ENCODE measurements at regions not wholly inside any gene's neighbourhood (a gene's known extent, or its start where the extent isn't known, plus 50 kb on each side); places are given as distances from the start of the nearest gene placed in this dataset.

DNA sequence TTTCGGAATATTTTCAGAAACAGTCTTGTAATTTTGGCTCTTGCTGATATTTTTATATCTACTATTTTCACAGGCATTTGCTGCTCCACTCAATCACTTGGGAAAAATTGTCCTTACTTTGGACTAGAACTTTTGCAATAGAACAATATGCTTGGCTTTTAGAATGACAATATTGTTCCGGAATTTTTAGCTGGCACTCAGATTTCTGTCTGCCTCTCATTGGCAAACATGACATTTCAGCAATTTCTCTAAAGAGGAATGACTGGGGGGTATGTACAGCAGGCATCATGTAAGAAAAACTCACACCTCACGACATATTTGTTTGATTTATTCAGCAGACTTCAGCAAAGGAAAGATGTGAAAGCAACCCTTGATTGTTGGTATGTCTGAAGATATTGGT is 243.6 kb upstream of the GPRIN3 start:
- no peak for DNase-seq (ENCODE audit: low read depth)

DNA sequence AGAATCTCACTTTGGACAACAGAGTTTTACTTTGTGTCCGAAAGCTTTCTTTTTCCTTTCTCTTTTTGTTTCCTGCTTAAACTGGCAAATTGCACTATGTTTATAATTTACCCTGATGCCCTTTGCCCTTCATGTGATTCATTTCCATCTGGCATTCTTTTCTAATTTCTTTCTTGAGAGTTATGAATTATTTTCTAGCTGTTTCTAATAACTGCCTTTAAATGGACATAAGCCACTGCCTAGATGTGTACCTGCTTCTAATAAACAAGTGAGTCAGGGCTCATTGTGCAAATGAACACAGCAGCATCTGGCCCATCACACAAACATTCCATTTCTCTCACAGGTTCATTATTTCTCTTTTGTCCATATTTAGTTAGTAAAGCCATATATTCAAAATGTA is 242.3 kb upstream of the GPRIN3 start:
- DNase-seq (ENCODE audit: low read depth) = no peak

DNA sequence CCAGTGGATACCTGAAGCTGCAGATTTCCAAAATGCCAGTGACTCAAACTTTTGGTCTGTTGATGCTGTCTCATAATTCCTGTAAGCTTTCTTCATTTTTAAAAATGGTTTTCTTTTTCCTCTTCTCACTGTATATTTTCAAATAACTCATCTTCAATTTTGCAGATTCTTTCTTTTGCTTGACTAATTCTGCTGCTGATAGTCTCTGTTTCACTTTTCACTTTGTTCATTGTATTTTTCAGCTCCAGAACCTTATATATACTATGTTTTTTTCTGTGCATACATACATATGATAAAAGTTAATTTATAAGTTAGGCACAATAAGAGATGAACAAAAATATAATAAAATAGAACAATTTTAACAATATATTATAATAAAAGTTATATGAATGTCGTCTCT is 237.7 kb upstream of the GPRIN3 start:
- no peak for DNase-seq (ENCODE audit: low read depth)

DNA sequence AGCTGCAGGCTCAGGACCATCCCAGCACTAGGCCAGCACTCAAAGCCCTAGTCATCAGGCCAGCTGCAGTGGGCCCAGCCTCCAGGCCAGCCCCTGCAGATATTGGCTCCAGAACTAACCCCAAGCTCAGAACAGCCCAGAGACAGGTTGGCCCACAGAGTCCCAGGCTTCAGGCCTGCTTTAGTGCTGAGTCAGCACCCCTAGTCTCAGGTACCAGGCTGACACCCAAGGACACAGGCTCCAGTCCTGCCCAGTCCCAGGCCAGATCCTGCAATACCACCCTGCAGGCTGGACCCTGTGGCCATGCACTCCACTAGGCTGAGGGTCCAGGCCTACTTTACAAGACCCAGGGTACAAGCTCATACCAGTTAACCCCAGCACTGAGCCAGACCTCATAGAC is 234.4 kb upstream of the GPRIN3 start:
- no peak for DNase-seq (ENCODE audit: low read depth)

DNA sequence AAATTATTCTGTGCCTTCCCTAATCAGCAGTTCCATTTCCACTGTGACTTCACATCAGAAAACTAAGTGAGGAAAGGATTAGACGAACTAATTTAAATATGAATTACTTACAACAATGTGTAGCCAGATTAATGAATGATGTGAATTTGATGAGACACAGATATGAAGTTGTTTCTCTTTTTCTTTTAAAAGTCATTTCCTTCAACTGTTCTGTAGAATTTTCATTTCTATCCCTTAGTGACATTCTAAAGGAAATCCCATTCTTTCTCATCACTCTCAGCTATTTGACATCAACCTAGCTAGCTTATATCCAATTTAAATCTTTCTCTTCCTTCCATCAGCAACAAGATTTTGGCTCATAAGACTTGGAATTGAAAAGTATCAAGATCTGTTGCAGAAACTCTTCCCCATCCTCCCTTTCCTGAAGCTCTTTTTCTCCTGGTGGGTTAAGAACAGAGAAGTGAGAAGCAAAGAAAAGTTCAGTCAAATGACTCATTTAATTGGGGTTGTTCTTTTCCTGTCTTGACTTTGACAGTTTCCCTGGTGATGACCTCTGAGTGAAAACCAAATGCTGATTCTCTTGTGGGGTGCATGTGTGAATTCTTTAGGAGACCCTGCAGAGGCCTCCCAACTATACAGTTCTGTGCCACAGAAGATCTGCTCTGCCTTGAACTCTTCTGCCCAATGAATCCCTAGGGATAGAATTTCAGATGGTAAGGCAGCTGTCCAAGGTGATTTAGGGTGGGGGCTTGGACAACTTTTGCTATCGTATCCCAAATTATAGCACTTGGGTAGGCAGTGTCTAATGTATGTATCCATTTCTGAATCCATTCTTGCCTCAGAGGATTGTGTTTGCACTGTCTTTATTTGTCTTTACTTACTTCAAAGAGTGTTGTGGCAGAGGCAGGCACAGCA is 232.5 kb upstream of the GPRIN3 start:
- DNase-seq (ENCODE audit: low read depth) = no peak

DNA sequence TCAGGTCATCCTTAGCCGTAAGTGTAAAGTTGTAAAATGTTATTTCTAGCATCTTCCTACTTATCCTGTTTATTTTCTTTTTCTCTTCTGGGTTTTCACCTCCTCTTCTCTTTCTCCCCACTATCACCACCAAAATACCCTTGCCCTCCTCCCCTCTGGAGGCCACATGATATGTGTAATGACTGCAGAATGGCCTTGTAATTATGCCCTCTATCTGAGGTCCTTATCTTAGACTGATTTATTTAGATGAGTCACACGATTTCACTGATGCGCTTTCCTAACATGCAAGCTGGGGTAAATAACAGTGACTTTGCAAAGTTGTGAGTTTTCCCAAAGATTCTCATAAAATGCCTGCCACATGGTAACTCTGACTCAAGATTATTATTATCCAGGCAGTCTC is 231.8 kb upstream of the GPRIN3 start:
- peak; percentile 42 for DNase-seq (ENCODE audit: low read depth)

DNA sequence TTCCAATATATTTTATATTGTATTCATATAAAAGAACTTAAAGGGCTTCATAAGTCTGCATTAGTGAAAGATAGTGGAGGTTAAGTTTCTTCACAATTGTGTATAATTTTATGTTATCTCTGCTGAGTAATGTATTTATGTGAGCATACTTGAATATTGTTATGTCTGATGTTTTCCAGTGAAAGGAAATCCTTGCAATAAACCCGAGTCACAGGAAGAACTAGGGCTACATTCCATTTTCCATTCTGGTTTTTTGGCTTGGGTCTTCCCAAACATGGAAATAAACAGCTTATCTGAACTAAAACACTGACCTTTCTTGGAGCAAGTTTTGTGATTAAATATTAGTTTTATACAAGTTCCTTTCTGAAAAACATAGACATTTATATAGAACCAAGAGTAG is 231.3 kb upstream of the GPRIN3 start:
- no peak for DNase-seq (ENCODE audit: low read depth)

DNA sequence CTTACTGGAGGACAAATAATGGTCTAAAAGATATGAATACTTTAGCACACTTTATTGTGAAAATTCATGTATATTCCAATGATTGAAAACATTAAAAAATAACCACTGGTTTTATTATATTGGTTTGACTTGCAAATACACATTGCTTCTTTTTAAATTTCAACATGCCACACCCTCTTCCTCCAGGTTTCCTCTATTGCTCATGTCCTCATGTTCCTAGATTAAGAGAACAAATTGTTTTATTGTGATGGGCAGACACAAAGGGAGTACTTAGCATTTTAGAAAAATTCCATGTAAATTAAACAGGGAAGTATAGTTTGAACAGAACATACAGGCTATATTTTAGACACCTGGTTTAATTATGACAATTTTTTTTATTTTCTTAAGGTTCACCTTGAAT is 230.6 kb upstream of the GPRIN3 start:
- no peak for DNase-seq (ENCODE audit: low read depth)

DNA sequence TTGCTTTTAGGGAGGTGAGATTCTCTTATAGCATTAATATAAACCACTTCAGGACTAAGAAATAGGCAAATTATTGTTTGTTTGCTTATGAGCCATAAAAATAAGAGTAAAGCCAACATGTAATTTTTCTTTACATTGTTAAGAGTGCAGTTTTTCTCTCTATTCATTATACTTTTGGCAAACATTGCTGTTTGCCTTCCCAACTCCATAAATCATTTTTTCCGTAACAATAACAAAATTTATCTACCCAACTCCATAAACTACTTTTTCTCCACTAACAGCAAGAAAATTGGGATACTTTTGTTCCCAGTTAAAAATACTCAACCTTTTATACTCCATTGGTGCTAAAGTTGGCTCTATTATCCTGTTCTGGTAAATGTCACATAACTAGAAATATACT is 229.7 kb upstream of the GPRIN3 start:
- DNase-seq (ENCODE audit: low read depth) = no peak

DNA sequence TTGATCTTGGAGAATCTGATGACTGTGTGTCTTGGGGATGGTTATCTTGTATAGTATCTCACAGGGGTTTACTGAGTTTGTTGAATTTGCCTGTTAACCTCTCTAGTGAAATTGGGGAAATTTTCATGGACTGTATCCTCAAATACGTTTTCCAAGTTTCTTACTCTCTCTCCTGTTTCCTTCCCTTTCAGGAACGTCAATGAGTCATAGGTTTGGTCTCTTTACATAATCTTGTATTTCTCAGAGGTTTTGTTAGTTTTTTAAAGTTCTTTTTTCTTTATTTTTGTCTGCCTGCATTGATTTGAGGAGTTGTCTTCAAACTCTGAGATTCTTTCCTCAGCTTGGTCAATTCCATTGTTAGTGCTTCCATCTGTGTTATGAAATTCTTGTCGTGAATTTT is 227.7 kb upstream of the GPRIN3 start:
- no peak for DNase-seq (ENCODE audit: low read depth)

DNA sequence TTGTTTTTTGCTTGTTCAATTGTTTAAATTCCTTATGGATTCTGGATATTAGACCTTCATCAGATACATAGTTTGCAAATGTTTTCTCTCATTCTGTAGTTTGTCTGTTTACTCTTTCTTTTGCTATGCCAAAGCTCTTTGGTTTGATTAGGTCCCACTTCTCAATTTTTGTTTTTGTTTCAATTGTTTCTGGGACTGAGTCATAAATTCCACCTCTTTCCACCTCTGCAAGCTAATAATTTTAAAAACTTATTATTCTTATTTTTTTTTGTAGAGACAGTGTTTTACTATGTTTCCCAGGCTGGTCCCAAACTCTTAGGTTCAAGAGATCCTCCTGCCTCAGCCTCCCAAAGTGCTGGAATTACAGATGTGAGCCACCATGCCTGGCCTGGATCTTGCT is 226.8 kb upstream of the GPRIN3 start:
- no peak for DNase-seq (ENCODE audit: low read depth)

DNA sequence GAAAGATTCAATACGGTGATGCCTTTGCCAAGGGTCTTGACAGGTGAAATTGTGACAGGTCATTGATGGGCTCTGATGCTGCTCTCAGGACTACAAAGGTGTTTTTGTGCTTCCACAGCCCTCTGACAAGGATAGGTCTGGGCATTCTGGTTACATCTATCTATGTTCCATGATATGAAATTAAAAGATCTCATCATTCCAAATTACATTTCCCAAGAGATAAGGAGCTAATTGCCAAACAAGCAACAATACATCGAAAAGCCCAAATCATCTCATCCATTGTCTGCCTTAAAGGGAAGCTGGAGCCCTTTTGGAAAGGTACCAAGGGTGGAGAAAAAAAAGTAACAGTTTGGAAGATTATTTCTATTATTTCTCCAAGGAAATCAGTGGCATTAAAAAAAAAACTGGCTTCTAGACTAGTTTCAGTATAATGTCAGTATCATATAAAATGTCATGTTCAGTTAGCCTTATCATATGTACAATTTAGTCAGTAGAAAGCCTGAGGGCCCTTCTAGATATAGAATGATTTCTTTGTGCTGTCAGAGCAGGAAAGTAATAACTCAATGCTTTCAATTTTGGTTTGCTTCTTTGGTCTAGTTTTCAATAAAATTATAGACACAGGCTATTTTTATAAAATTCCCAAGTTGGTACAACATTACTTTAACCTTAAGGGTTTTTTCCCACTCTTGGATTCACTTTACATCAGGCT is 224.5 kb upstream of the GPRIN3 start:
- no peak for DNase-seq (ENCODE audit: low read depth)

DNA sequence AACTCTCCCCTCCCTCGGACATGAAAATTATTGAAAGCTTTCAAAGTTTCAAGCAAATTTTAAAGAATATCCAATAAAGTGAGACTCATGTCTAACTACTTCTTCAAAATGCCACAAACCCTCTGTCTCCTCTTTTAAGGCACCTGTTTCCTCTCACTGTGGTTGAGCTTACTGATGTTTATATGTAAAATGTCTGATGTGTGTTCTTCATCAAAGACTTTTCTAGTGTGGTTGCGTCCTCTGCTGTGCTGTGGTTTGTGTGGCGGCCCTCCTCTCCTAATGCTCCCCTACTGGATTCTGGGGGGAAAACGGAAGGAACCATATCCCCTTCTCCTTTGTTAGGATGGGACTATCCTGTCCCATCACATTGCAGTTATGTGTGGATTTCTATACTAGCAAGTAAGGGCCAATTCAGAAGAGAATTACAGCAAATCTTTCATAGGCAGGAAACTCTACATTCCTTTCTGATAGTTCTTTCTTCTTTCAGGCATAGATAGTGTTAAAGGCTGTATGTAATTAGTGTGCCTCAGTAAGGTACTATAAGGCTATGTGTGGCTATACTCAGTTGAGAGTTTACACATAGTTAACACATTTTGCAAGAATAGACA is 221.0 kb upstream of the GPRIN3 start:
- DNase-seq (ENCODE audit: low read depth) = no peak

DNA sequence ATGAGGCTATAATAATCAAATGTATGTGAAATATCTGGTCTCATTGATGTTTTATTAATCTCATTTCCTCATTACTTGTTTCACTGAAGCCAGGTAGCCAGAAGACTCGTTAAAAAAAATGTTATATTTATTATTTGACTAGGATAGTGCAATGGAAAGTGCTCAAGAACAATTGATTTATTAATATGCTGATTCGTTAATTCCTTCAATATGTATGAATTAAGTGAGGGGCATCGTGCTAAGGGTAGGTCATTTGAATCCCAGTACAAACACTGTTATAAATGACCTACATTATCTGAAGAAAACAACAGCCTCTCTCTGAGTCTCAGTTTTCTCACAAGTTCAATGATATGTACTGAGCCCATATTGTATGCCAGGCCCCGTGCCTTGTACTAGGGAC is 214.2 kb upstream of the GPRIN3 start:
- no peak for DNase-seq (ENCODE audit: low read depth)

DNA sequence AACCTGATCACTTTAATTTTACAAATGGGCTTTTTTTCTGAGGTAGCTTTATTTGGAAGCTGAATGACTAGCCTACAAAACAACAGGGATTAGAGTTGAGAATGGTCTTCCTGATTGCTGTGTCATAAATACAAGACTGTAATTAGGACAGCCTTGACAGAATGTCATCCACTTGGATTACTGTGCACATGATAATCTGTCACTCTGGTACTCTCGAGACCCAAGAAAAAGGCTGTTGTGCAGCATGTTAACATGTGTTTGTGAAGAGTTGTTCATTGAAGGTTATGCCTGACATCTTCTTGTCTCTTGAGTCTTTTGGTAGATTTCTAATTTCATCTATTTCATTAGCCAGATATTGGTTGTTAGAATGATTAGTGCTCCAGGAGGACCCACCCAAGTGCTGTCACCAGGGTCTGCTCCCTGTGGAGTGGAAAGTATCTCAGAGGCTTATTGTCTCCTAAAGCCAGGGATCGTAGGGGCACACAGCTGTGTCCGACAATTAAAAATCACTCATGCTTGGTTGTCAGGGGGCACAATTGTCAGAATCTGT is 212.2 kb upstream of the GPRIN3 start:
- DNase-seq (ENCODE audit: low read depth) = no peak

DNA sequence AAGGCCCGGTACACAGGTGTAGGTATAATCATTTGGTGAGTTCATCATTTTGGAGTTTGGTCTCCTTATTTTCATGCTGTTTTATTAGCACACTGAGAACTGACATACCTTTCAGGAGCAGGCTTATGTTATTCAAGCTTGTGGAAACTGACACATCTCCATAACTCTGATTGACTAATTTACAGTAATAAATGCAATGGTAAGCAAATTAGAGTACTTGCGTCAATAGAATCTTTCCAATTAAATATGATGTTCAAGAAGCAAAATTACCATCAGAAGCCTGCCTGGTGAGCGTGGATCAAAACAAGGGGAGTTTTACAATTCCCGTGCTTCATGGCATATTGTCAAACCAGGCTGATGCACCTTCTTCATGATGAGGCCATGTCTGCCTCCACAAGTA is 210.7 kb upstream of the GPRIN3 start:
- no peak for DNase-seq (ENCODE audit: low read depth)

DNA sequence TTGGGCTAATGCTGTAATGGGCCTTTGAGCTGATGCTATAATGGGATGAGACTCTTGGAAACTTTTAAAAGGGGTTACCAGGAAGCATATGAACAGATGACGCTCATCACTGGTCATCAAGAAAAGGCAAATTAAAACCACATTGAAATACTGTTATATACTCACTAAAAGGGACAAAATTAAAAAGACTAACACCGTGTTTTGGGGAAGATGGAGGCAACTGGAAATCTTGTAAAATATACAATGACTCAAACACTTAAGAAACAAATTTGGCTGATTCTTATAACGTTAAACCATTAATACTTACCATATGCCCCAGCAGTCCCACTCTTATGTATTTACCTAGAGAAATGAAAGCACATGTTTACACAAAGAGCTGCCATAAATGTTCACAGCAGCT is 207.2 kb upstream of the GPRIN3 start:
- no peak for DNase-seq (ENCODE audit: low read depth)

DNA sequence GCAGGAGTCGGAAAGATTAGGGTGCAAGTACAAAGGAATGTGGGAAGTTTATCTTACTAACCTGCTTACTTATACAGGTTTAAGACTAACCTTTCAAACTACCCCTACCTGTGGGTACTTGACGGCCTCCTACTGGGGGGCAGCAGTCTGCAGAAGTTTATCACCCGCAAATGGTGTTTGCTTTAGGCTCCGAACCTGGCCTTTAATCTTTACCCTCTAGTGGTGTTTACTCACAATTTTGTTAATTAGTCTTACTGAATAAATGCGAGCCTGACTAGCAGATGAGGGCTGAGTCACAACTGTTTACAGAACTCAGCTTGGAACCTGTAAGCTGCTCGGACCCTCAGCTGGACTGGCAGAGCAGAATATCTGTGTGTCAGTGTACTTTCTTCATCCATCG is 204.2 kb upstream of the GPRIN3 start:
- no peak for DNase-seq (ENCODE audit: low read depth)

DNA sequence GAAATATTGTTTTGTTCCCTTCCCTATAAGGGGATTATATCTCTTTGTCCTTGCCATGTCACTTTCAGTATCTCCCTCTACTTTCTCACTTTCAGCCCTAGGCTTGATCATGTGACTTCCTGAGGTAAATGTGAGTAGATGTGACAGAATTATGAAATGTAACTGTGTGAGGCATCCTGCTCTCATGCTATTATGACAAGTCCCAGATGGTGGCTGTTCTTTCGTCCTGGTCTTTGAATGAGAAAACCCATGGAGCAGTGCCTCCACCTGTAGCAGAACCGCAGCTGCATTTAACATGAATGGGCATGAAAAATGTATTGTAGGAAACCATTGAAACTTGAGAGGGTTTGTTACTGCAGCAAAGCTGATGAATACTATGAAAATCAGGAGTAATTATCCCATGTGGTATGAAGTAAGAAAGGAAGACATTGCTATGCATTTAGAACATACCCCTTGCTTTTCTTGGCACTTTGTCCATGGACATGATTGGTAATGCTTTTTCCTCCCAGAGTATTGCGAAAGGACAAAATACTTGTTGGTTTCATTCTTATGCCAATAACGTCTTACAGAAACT is 202.2 kb upstream of the GPRIN3 start:
- peak; percentile 10 for DNase-seq (ENCODE audit: low read depth)

DNA sequence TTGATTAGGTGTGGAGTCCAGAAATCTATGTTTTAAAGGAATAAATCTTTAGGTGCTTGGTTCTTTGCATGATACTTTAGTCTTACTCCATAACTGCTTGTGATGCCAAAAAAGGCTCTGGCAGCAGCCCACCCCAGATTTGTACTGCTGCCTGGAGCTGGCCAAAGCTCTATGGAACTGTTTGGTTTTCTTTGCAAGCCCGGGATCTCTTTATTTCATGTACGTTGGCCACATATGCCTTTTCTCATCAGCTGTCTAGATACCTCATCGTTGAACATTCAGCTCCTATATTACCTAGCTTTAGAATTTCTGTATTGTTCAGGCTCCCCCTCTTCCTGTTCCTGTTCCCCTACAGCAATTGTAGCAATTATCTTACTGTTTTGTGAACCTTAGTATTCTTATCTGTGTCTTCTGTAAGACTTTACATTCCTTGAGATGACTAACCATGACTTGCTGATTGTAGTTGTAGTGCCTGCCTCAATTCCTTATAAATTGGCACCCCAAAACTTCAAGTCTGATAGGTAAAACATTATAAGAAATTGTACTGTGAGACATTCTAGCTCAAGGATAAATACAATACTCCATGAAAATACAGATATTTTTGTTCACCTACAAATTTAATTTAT is 199.4 kb upstream of the GPRIN3 start:
- DNase-seq (ENCODE audit: low read depth) = no peak

DNA sequence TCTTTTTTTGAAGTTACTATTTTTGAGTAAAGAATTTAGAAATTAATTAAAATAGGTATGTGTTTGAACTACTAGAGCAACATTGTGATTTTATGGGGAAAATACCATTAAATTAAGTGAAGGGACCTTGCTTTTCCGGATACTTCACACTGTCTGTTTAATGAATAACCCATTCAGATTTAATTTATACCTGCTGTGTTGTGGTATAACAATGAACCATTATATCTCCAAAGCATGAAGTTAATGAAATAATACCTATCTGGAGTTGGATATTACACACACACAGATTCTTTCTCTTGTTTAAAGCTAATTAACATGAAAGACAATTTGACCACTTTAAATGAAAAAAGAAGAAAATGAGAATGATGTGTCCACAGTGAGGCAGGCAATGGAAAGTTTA is 195.0 kb upstream of the GPRIN3 start:
- DNase-seq (ENCODE audit: low read depth) = no peak
